SK-N-SH (cell line): ENCODE measurements at regions not wholly inside any gene's neighbourhood (a gene's known extent, or its start where the extent isn't known, plus 50 kb on each side); places are given as distances from the start of the nearest gene placed in this dataset.

ENCODE experiments used
- CTCF ChIA-PET: fragments of 300-600, 350-600 bp; formaldehyde crosslinking; extraction: SDS; loops from one replicate; lab custom pipeline; 2021; lab: Yijun Ruan, JAX
- POLR2A ChIA-PET: fragments of 350-600 bp; sonication (Branson Sonifier 250); formaldehyde crosslinking; extraction: SDS; loops from one replicate; lab custom pipeline; 2020; ENCODE audit warnings: antibody characterized with exemption, inconsistent platforms; lab: Yijun Ruan, JAX
- DNase-seq: peaks from one replicate; pipeline ENCODE4 v3.0.0; 2012
- H2AFZ ChIP-seq: fragments of 200-600 bp; sonication (generic); 2 replicates; pipeline ENCODE4 v1.8.1; 2016; ENCODE audit warnings: antibody characterized with exemption, mild to moderate bottlenecking, low read depth
- H3F3A ChIP-seq: fragments of 200-600 bp; sonication (generic); replicated peaks from 2 replicates; pipeline ENCODE3; 2016; ENCODE audit warnings: antibody characterized with exemption, mild to moderate bottlenecking; ENCODE audit not compliant: insufficient read depth
- H3K27ac ChIP-seq, 2 experiments: fragments of 200-500 bp in 1 of 2; fragments of 200-600 bp in 1 of 2; sonication (Bioruptor generic) in 1 of 2; sonication (generic), shearing (Covaris generic) in 1 of 2; 2 replicates each; pipeline versions ENCODE4 v1.5.1 to v1.6.1; 2014 to 2016; ENCODE audit warnings: low read depth in 2 of 2, inconsistent platforms in 1 of 2, low read length in 1 of 2, mild to moderate bottlenecking in 1 of 2, mixed read lengths in 1 of 2
- H3K27me3 ChIP-seq: fragments of 200-600 bp; sonication (generic), shearing (Covaris generic); 2 replicates; pipeline ENCODE4 v1.6.1; 2016; ENCODE audit warnings: mixed run types; ENCODE audit not compliant: insufficient read depth
- H3K36me3 ChIP-seq, 2 experiments: fragments of 200-500 bp in 1 of 2; fragments of 200-600 bp in 1 of 2; sonication (Bioruptor generic) in 1 of 2; sonication (generic) in 1 of 2; replicated peaks in 1 of 2; 2 replicates each; pipeline versions ENCODE3 to v1.5.1; 2014 to 2016; ENCODE audit warnings: low read length in 1 of 2, mild to moderate bottlenecking in 1 of 2; ENCODE audit not compliant: insufficient read depth in 2 of 2, control insufficient read depth in 1 of 2
- H3K4me1 ChIP-seq, 2 experiments: fragments of 200-500 bp in 1 of 2; fragments of 200-600 bp in 1 of 2; sonication (Bioruptor generic) in 1 of 2; sonication (generic), shearing (Covaris generic) in 1 of 2; 2 replicates each; pipeline versions ENCODE4 v1.5.1 to v1.6.1; 2014 to 2016; ENCODE audit warnings: low read depth in 1 of 2, low read length in 1 of 2, mixed run types in 1 of 2; ENCODE audit not compliant: insufficient read depth in 2 of 2, control insufficient read depth in 1 of 2
- H3K4me2 ChIP-seq: fragments of 200-600 bp; sonication (generic), shearing (Covaris generic); 2 replicates; pipeline ENCODE4 v1.6.1; 2017; ENCODE audit warnings: mixed run types
- H3K4me3 ChIP-seq, 2 experiments: fragments of 200-500 bp in 1 of 2; fragments of 200-600 bp in 1 of 2; sonication (Bioruptor generic) in 1 of 2; sonication (generic), shearing (Covaris generic) in 1 of 2; 2 replicates each; pipeline versions ENCODE4 v1.5.1 to v1.8.1; 2014 to 2016; ENCODE audit warnings: low read depth in 2 of 2, inconsistent platforms in 1 of 2, low read length in 1 of 2, mild to moderate bottlenecking in 1 of 2, mixed read lengths in 1 of 2, moderate library complexity in 1 of 2
- H3K79me2 ChIP-seq: fragments of 200-600 bp; sonication (generic); 2 replicates; pipeline ENCODE4 v1.8.1; 2017; ENCODE audit warnings: mild to moderate bottlenecking; ENCODE audit not compliant: insufficient read depth
- H3K9ac ChIP-seq: fragments of 200-600 bp; sonication (generic); 2 replicates; pipeline ENCODE4 v1.6.1; 2017; ENCODE audit warnings: mixed run types
- H3K9me2 ChIP-seq: fragments of 200-600 bp; sonication (generic); 2 replicates; pipeline ENCODE4 v1.6.1; 2017; ENCODE audit warnings: mixed run types
- H3K9me3 ChIP-seq: fragments of 200-600 bp; sonication (generic); 2 replicates; pipeline ENCODE4 v1.6.1; 2017; ENCODE audit warnings: mixed run types, mild to moderate bottlenecking, moderate library complexity
- H4K20me1 ChIP-seq: fragments of 200-600 bp; sonication (generic); 2 replicates; pipeline ENCODE4 v1.6.1; 2017; ENCODE audit warnings: mild to moderate bottlenecking, mixed run types; ENCODE audit not compliant: insufficient read depth
- CTCF ChIP-seq: fragments of 200-600 bp; sonication (generic); IDR thresholded peaks from 2 replicates; pipeline ENCODE4 v1.6.1; 2017; ENCODE audit warnings: antibody characterized with exemption, mild to moderate bottlenecking, moderate library complexity
- ELF1 ChIP-seq: IDR thresholded peaks from 2 replicates; pipeline ENCODE4 v1.4.0; 2012
- EP300 ChIP-seq, 2 experiments: IDR thresholded peaks; 2 replicates each; pipeline versions ENCODE4 v1.4.0 to v1.6.1; 2012; ENCODE audit warnings: borderline replicate concordance in 1 of 2, low read depth in 1 of 2, low read length in 1 of 2
- GATA2 ChIP-seq: sonication (generic); formaldehyde crosslinking; IDR thresholded peaks from 2 replicates; pipeline ENCODE4 v1.5.0; 2020; ENCODE audit warnings: mild to moderate bottlenecking, missing genetic modification reagents
- IRF3 ChIP-seq: fragments of 150-350 bp; IDR thresholded peaks from 2 replicates; pipeline ENCODE4 v1.6.1; 2016; ENCODE audit warnings: mild to moderate bottlenecking, low read depth, low read length
- MAX ChIP-seq: IDR thresholded peaks from 2 replicates; pipeline ENCODE4 v1.4.0; 2012; ENCODE audit warnings: low read depth
- NRF1 ChIP-seq: IDR thresholded peaks from 2 replicates; pipeline ENCODE4 v1.6.1; 2012; ENCODE audit warnings: low read depth, mild to moderate bottlenecking, low read length
- PBX3 ChIP-seq: IDR thresholded peaks from 2 replicates; pipeline ENCODE4; 2012
- RAD21 ChIP-seq: IDR thresholded peaks from 2 replicates; pipeline ENCODE4 v1.6.1; 2012; ENCODE audit warnings: mild to moderate bottlenecking, low read length
- TCF12 ChIP-seq: IDR thresholded peaks from 2 replicates; pipeline ENCODE4 v1.4.0; 2012
- TEAD4 ChIP-seq: IDR thresholded peaks from 2 replicates; pipeline ENCODE4 v1.4.0; 2012; ENCODE audit warnings: mild to moderate bottlenecking, borderline replicate concordance; ENCODE audit not compliant: insufficient read depth
- WGBS: methylation state at CpG from one replicate; pipeline ENCODE4 v1.1.6; 2017; ENCODE audit warnings: low lambda C conversion rate; 5-methylcytosine and 5-hydroxymethylcytosine counted together
- TF ChIP-seq, protein P1 (sequence below): IDR thresholded peaks from 2 replicates; pipeline ENCODE4 v1.4.0; 2012; ENCODE audit warnings: low read depth, borderline replicate concordance
- TF ChIP-seq, protein P2 (sequence below): fragments of 150-350 bp; IDR thresholded peaks from 2 replicates; pipeline ENCODE4 v1.6.1; 2017; ENCODE audit warnings: antibody characterized with exemption, low read length, low read depth, borderline replicate concordance

- TF ChIP-seq CTCF (peak; percentile 39), RAD21 (peak; percentile 19; the same call in 1 of the 2 replicates), NRF1 (no peak), GATA2 (CRISPR knock-in tag) (no peak)
- TF ChIP-seq, protein P1, sequence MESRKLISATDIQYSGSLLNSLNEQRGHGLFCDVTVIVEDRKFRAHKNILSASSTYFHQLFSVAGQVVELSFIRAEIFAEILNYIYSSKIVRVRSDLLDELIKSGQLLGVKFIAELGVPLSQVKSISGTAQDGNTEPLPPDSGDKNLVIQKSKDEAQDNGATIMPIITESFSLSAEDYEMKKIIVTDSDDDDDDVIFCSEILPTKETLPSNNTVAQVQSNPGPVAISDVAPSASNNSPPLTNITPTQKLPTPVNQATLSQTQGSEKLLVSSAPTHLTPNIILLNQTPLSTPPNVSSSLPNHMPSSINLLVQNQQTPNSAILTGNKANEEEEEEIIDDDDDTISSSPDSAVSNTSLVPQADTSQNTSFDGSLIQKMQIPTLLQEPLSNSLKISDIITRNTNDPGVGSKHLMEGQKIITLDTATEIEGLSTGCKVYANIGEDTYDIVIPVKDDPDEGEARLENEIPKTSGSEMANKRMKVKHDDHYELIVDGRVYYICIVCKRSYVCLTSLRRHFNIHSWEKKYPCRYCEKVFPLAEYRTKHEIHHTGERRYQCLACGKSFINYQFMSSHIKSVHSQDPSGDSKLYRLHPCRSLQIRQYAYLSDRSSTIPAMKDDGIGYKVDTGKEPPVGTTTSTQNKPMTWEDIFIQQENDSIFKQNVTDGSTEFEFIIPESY, result no peak
- no peaks in the 10 kb centered on the region for H3K9me3 ChIP-seq
- peak overlapping the region; percentile 15; the same call in 1 of the 2 replicates for H3K9ac ChIP-seq
- H3K4me3 ChIP-seq, result no peak overlapping the region; a peak in 1 of 4 replicates
- no peaks in the 10 kb centered on the region for H4K20me1 ChIP-seq
- no peaks in the 10 kb centered on the region for H3K9me2 ChIP-seq
- no peaks in the 10 kb centered on the region for H3K79me2 ChIP-seq
- CTCF ChIA-PET, result interaction anchor here (0.7 to 1.5 kb wide), 4 partner anchors 15 to 121 kb away, joined by 3 to 5 read pairs (median 3); no protein-coding TSS in a partner anchor
- H3K4me2 ChIP-seq, result peak overlapping the region; percentile 43
- peaks cover 0 to 9% of the 10 kb centered on the region in 2 experiments; a peak in 2 of 4 replicates for H3K4me1 ChIP-seq
- 0 out of 2 replicates have a peak overlapping the region, but pooled peaks have one; percentile 37 for H2AFZ ChIP-seq
- H3K36me3 ChIP-seq, result no peaks in the 10 kb centered on the region
- H3K27me3 ChIP-seq, result no peaks in the 10 kb centered on the region
- WGBS, result 95% methylated on average over 5 of the region's 5 CpGs
- no peak for DNase-seq
- peak overlapping the region in 1 of 2 experiments; percentile 73; a peak in 3 of 4 replicates for H3K27ac ChIP-seq
- H3F3A ChIP-seq, result peaks cover 16% of the 10 kb centered on the region
- POLR2A ChIA-PET, result no interaction called here
Measured at GRCh38 chr6:12482386-12483375, 192.5 kb downstream of the EDN1 start.

- Histone ChIP-seq H3K27me3 (no peaks in the 10 kb centered on the region), H3K27ac (peak overlapping the region in 1 of 2 experiments; percentile 73; a peak in 3 of 4 replicates), H3K36me3 (no peaks in the 10 kb centered on the region), H3K9me2 (no peaks in the 10 kb centered on the region), H3K79me2 (no peaks in the 10 kb centered on the region), H3F3A (peaks cover 16% of the 10 kb centered on the region), H2AFZ (peak overlapping the region; percentile 37; the same call in 1 of the 2 replicates), H3K4me2 (peak overlapping the region; percentile 43), H3K9ac (peak overlapping the region; percentile 15; the same call in 1 of the 2 replicates), H3K4me1 (peaks cover 0 to 9% of the 10 kb centered on the region in 2 experiments; a peak in 2 of 4 replicates), H3K4me3 (peak overlapping the region; percentile 24 to 38; a peak in 3 of 4 replicates), H3K9me3 (no peaks in the 10 kb centered on the region), H4K20me1 (no peaks in the 10 kb centered on the region)
- DNase-seq, result no peak
- CTCF ChIA-PET, result interaction anchor here (0.6 to 1.1 kb wide), 2 partner anchors 18 to 102 kb away, joined by 3 read pairs; no protein-coding TSS in a partner anchor
- WGBS, result 14% methylated on average over 5 of the region's 5 CpGs
- POLR2A ChIA-PET, result no interaction called here
- no peak for TF ChIP-seq IRF3
- peak; percentile 88 for TF ChIP-seq MAX
- TF ChIP-seq, protein P2, sequence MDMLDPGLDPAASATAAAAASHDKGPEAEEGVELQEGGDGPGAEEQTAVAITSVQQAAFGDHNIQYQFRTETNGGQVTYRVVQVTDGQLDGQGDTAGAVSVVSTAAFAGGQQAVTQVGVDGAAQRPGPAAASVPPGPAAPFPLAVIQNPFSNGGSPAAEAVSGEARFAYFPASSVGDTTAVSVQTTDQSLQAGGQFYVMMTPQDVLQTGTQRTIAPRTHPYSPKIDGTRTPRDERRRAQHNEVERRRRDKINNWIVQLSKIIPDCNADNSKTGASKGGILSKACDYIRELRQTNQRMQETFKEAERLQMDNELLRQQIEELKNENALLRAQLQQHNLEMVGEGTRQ, result no peak
- peak; percentile 65 for TF ChIP-seq ELF1
- TF ChIP-seq TEAD4, result peak; percentile 79
- peak; percentile 86 for TF ChIP-seq PBX3
- peak in 1 of 2 experiments; percentile 92; a peak in 2 of 4 replicates for TF ChIP-seq EP300 (IDR thresholded peaks at IDR 0.05; ENCODE audit: borderline replicate concordance in 1 of 2, low read depth in 1 of 2, low read length in 1 of 2)
- TF ChIP-seq, protein P1, result peak; percentile 70; the same call in 1 of the 2 replicates
- TF ChIP-seq TCF12, result peak; percentile 92
Measured at GRCh38 chr6:12483712-12484111, 193.6 kb downstream of the EDN1 start.
